Amygdala (tissue), 56 donors: ENCODE measurements at regions not wholly inside any gene's neighbourhood (a gene's known extent, or its start where the extent isn't known, plus 50 kb on each side); places are given as distances from the start of the nearest gene placed in this dataset.

ENCODE experiments used
- DNase-seq, 56 donors: peaks; one replicate each; lab custom pipeline; 2025; lab: John Stamatoyannopoulos, UW

DNA sequence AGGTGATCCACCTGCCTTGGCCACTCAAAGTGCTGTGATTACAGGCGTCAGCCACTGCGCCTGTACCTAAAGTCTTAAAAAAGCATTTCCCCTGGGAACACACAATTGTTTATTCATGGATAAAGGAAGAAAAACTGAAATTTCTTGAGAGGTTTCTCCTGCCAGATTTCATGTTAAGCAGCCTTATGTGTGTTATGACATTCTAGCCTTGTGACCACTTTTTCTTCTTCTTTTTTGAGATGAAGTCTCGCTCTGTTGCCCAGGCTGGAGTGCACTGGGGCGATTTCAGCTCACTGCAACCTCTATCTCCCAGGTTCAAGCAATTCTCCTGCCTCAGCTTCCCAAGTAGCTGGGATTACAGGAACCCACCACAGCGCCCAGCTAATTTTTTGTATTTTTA is 57.8 kb upstream of the PLAC8 start:
- no peak for DNase-seq

- no peak for DNase-seq
These were observed 57.0 kb upstream of the PLAC8 start for GRCh38 chr4:83171436-83172039.

GRCh38 chr4:83170952-83171399 is 56.4 kb upstream of the PLAC8 start:
- DNase-seq, result no peak
